Activated CD4-positive, alpha-beta T cell treated with anti-CD3 and anti-CD28 coated beads, Interleukin-2, amount 50 U/mL, for 48 hours (primary cell): ENCODE measurements at regions not wholly inside any gene's neighbourhood (a gene's known extent, or its start where the extent isn't known, plus 50 kb on each side); places are given as distances from the start of the nearest gene placed in this dataset.
A peak's percentile ranks its signal among the peaks of the same experiment; 100 is the strongest.

Experiments
- DNase-seq, 2 experiments: peaks; one replicate each; pipeline ENCODE4 v3.0.0-alpha.2; 2020

DNA sequence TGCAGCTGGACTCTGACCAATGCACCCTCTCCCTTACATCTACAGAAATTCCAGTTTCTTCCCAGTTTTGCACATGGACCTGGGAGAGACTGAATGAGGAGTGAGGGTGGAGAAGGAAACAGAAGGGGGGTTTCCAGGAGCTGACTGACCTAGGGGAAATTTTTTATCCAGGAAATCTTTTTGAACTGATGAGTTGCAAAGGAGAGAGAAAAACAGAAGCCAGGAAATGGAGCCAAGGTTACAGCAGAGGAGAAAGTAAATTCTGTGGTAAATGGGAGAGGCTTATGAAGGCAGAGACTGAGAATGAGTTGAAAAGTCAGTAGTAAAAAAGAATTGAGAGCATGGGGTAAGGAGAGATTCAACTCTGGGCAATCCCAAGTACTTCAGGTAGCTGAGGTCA is 192.8 kb downstream of the SMIM20 start:
- DNase-seq: no peak

DNA sequence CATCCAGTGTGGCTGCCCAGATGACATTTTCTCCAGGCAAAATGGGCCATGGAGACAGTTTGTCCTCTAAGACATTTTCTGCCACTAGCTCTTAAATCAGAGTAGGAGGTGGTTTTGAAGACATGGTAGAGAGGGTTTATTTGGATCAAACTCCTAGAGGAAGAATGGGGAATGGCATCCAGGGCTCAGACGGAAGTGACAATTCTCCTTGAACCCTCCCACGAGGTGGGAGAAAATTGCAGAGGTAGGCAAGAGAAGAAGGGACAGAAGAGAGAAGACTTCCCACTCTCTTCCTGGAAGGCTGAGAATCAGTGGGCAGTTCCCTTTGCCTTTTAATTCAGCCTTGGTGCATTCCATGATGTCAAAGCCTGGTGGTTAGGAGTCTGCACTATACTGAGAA is 194.0 kb downstream of the SMIM20 start:
- no peak for DNase-seq

DNA sequence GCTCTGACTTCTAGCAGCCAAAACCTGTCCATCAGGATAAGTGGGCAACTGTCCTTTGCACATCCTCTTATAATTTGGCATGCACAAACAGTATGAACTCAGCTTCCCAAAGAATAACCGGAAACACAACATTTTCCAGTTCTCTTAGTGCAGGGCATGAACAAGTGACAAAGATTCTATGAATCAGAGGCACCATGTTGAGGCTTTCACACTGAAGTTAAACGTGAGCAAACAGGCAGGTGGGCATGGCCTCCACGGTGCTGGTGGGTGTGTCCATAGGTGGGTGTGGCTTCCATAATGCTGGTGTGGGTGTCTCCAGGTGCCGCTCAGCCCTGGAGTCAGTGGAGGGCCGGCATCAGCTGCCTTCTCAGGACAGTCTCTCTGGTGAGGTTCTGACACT is 196.5 kb downstream of the SMIM20 start:
- DNase-seq: no peak

DNA sequence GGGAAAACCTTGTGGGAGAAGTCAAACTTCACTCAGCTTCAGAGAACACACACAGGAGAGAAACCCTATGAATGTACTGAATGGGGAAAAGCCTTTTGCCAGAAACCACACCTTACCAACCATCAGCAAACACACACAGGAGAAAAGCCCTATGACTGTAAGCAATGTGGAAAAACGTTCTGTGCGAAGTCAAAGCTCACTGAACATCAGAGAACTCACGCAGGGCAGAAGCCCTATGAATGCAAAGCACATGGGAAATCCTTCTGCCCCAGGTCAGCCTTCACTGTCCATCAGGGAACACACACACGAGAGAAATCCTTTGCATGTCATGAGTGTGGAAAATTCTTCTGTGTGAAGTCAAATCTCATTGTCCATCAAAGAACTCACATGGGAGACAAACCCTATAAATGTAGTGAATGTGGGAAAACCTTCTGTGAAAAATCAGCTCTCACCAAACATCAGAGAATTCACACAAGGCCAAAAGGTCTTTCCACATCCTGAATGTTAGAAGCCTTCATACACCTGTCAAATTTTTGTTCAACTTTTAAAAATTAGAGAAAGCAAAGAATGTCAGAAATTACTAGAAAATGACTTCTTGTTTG is 199.4 kb downstream of the SMIM20 start:
- DNase-seq: no peak

DNA sequence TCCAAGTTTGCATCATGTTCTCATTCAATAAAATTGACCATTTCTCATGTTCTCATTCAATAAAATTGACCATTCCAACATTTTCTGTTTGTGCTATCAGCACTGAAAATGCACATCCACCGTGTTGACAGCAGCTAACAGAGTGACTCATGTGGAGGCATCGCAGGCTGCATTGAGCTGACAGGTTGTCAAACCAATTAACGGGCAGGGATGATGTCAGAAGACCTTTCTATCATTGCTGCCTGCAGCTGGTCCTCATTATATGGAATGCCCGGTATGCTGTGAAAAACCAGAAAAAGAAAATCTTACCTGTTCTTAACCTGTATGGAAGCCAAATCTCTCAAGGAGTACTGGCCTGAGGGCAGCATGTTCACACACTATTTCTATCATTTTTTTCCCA is 202.0 kb downstream of the SMIM20 start:
- no peak for DNase-seq

DNA sequence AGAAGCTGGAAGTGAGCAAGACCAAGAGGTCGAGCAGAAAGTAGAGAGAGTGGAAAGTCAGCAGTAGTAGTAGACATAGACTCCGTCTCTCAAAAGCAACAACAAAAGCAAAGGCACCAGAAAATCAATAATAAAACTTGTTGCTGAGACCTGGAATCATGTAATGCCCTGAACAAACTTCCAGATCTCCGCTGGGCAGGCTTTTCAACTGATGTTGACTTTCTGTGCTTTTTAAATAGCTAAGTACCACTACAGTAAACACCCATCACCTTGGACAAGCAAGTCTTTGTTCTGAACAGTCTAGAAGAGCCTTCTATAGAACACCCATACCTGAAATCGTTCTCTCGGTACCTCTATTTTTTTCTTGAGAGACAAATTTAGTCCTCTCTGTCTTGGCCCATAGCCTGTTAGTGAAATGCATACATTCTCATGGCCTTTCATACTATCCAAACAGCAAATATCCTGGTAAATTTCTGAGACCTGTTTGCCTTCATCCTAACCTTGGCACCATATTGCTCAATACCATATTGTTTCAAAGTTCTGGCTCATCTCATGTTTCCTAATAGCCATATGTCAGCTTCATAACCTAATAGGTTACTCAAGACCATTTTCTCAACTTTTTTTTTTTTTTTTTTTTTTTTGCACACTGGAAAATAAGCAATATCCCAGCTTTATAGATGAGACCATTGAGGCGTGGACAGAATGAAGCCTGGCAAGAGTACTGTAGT is 200.6 kb upstream of the RBPJ start:
- no peak for DNase-seq

DNA sequence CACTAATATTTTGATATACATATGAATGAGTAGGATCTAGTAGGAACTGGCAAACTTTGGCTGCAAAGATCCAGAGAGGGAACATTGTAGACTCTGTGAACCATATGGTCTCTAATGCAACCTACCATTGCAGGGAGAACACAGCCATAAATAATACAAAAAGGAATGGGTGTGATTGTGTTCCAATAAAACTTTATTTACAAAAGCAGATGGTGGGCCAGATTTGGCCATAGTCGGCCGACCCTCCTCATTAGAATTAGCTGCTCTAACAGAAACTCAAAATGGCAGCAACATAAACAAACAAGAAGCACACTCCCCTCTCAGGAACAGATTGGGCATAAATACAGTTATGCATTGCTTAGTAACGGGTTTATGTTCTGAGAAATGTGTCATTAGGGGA is 198.1 kb upstream of the RBPJ start:
- no peak for DNase-seq

DNA sequence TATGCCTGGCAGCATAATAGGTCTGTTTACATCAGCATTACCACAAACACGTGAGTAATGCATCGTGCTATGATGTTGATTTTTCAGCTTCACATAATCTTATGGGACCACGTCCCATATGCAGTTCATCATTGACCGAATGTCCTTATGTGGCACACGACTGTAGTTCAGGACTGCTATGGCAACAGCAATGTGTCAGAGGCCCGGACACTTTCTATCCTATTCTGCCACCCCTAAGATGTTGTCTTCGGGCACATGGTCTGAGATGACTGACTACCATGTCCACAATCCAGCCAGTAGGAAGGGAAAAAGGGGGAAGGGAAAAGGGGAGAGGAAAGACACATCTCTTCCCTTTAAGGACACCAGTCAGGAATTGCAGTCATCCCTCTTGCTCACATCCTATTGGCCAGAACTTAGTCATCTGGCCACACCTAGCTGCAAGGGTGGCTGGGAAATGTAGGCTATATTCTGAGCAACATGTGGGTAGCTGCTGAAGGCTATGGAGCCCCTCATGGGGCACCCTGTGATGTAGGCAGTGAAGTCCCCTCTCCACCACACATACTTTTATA is 196.0 kb upstream of the RBPJ start:
- no peak for DNase-seq

DNA sequence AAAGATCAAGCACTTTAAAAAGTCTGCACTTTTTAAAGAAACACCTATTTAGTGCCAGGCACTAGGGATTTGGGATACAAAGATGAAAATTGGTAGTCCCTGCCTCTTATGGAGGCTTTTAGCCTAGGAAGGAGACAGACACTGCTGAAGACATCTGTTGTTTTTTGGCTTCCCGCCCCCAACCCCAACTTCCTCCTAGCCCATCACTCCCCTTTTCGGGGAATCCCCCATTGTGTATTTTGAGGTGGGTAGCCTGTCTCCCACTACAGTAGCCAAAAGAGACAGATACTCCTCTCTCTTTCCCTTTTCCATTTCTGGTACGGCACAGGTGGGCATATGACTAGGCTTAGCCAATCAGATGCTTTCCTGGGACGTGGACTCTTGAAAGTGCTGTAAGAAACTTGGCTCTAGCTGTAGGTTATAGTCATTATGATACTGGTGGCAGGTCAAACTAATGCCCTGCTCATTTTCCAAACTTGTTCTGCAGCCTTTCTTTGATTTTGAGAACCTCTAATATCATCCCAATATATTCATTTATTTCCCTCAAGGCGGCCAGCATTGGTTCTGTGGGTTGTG is 194.6 kb upstream of the RBPJ start:
- no peak for DNase-seq

DNA sequence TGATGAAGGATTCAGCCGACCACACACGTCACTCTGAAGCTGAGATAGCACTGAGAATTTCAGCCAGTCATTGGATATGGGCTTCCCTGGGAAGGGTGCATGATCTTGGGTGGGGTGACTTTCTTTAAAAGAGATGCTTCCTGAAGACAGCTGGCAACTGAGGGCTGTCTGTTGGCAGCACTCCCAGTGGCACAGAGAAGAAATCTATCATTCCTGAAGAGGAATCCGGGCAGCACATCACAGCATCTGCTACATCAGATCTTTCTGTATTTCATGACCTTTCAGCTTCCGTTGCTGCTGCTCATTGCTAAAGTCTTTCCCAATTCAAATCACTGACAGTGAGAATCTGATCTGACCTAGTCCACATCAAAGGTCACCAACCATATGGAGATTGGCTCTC is 193.8 kb upstream of the RBPJ start:
- DNase-seq: no peak

DNA sequence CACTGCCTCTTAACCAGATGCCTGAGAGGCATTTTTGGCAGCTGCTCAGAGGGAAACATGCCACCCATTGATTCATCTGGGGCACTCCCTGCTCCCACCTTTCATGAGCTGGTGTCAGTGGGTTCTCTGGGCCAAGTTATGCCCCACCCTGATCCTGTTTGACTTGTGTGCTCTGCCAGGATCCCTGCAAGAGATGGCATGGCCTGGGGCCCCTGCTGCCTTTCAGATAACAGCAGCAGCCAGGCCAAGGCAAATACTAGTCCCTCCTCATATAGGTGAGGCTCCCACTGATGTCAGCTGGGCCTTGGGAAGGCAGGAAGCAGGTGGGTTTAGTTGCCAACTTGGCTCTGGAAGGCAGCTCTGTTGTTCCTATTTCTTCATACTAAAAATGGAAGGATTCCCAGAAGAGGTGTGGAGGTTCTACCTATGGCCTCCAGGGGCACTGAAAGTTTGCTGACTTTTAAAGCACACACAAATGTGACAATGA is 192.9 kb upstream of the RBPJ start:
- DNase-seq: no peak

DNA sequence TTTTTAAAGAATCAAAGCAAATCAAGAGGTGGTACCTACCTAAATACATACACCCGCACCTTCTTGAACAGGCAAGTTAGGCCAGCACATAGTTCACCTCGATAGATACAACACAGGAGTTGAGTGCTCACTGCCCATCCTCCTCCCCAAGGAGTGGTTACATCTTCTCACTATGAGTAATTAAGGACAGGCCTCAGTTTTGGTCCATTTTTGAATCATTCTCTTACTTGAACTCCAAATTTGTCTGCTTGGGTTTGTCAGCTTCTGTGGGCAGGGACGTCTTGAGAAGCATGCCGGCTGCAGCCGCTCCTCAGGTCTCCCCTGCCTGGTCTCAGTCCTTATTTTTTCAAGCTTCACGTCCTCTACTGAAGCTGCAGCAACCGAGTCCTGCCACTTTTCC is 190.6 kb upstream of the RBPJ start:
- peak; percentile 23 to 44 for DNase-seq

DNA sequence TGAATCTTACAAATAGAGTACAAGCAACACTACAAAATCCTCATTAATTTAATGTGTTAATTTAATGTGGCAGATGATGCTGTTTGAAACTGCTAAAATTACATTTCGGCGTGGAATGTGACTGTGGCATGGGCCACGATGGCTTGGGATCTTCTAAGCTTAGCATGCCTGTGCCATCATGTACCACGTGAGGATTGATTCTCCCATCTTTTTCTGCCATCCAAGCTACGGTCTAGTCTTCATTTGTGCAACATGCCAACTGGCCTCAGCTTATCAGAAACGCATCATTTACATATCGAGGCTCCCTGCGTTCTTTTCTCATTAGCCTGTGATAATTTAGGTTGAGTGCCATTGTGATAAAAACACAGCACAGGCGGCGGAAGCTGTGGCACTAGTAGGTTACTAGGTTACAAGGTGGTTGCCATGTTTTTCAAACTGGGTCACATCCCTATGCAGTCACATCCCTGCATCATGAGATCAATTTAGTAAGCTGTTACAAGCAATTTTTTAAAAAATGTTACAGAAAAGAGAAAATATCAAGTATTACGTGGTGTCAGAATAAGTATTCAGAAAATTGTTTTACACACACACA is 189.9 kb upstream of the RBPJ start:
- DNase-seq: no peak

DNA sequence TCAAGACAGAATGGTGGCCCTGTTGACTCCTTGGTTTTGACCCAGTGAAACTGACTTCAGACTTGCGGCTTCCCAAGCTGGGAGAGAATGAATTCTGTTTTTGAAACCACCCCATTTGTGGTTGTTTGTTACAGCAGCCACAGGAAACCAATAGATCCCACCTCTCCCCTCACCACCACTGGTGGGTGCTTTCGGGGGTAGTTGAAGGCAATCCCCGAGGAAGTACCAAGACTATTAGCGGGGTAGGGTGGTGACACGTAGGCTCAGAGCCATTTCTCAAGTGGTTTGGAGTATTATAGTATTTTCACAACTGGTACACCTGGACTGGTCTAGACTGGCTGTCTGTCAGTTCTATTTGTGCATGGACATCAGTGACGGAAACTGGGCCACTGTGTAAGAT is 189.1 kb upstream of the RBPJ start:
- peak; percentile 39 to 51 for DNase-seq

DNA sequence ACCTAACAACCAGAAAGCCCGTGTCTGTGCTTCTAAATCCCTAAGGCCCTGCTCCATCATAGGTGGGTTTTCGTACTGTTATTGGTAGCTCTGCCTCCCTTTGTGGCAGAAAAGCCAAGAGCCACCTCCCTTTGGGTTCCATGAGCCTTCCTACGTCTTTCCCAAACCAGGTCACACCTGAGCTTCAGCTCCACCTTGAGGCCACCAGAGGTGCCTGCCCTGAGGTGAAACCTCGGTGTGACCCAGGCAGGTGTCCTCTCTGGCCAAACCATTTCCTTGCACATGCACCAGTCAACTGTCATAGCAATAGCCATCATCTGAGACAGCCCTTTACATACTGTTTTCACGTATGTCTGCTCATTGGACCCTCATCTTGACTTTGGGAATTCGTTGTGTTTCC is 188.0 kb upstream of the RBPJ start:
- no peak for DNase-seq

DNA sequence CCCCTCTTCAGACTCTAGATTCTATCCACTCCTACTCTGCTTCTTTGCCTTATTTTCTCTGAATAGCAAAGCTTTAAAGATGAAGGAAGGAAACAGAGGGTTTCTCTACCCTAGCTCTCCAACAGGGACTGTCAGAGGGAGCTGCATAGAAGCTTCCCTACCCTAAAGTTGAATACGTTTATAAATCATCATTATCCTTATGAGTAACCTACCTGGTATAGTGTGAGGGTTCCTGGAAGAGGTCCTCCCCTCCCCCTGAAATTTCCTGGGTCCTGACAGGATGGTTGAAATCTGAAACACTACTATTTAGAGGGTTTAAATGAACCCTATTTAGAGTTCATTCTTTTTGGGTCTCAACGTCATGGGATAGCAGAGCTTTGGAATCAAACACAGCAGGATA is 187.0 kb upstream of the RBPJ start:
- DNase-seq: no peak

DNA sequence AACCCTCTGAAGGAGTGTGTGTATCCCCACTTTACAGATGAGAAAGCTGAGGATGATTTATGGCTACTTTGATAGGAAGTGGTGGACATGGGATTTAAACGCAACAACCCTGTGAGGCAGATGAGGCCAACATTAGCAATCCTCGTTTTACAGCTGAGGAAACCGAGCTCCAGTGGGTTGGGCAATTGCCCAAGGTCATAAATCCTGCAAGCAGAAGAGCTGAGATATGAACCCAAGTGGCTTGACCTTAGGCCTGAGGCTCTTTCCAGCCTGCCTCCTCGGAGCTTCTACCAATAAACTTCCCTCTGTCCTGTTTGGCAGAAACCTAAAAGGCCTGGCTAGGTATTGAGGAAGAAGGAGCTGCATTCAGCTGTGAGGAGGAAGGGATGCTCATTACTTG is 185.5 kb upstream of the RBPJ start:
- DNase-seq: no peak

DNA sequence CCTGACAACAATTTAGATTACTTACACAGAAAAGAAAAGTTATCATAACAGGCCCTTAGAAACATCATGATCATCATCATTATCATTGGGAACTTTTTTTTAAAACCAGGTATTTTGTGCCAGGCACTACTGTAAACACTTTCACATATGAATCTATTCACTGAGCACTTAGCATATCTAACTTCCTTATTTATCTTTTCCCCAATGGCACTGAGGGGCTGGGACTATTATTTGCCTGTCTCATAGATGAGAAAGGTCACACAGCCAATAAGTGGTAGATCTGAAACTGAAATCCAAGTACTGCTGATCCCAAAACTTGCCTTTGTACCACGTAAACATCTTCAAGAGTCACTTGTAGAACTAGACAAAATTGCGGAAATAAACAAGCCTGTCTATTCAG is 184.2 kb upstream of the RBPJ start:
- DNase-seq: no peak

DNA sequence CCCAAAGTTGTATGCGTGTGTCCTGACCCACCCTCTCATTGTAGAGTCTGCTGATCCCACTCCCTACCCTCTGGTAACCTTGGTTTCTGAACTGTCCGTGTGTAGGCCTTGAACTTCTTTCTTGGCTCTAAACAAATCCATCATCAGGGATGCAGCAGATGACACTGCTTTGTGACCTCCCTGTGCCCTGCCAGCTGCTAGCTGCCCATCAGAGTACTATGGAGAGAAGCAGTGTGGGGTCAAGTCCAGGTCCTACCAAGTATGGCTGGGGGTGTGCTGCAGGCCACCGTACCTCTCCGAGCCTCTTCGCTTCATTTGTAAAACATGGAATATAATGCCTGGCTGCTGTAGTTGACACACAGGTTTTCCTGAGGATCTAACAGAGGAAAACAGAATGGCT is 183.5 kb upstream of the RBPJ start:
- DNase-seq: no peak

DNA sequence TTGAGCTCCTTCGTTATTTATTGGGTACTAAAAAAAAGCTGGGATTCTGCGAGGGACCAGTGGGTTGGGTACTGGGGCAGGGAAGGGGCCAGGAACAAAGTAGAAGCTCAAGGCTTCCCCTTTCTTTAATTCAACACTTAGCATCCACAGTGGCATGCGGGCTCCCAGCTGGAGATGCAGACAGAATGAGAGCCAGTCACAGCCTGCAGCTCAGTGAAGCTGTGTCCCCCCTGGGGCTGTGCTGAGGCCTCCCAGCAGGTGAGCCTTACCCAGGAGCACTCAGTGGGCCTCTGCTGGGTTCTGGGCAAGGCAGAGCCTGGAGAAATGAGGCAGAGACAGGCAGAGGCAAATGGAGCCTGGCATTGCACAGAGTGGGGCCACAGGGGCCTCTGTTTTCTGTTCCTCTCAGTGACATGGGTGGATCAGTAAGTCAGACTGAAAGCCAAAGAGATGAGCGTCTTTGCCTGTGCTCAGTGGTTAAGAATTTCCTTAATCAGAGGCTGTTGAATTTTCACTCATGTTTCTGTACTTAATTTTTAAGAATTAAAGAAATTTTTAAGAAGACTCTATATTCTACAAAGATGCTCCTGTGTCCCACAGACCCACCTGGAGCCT is 181.4 kb upstream of the RBPJ start:
- no peak for DNase-seq

DNA sequence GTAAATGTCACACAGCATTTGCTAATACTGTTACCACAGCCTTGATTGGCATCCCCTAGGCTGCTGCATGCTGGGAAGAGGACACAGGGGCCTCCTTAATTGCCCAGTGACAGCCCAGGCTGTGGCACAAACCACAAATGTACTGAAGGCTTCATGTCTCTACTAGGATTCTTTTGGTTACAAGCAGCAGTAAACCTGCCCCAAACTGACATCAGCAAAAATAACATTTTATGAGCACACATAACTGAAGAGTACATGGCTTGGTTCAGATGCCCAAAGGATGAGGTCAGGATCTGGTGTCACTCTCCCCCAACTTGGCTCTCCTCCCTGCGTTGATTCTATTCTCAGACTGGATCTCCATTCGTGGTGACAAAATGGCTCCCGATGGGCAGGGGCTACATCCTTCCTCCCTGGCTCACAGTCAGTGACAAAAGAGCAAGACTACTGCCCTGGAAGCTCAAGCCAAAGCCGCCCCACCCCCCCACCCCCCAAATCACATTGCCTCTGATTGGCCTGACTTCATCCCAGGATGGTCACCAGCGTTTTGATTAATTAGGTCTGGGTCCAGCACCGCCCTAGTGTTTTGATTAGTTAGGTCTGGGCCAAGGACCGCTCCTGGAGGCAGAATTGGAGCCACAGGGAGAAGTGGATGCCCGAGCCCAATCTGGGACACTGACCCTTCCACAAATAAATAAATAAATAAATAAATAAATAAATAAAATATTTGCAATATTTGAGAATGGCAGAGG is 180.5 kb upstream of the RBPJ start:
- no peak for DNase-seq

DNA sequence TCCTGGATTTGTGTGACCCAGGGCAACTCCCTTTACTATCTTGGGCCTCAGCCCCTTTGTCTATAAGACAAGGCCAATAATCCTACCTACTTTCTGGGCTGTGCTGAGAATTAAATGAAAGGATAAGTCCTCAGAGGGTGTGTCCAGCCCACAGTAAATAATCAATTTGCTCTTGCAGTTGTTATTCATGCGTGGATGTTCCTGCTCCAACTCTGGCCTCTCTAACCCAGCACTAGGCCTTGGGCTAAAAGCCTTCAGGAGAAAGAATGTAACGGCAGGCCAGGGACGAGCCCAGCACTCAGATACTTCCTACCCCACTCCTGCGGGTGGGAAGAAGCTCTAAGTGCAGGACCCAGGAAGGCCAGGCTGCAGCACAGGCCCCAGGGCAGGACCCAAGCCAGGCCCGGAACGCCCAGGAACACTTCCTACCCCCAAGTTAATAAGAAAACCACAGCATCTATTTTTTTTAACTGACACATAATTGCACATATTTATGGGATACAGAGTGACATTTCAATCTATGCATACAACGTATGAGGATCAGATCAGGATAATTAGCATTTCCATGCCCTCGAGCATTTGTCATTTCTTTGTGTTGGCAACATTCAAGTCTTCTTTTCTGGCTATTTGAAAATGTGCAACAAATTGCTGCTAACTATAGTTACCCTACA is 179.6 kb upstream of the RBPJ start:
- no peak for DNase-seq
